Immature natural killer cell (primary cell): ENCODE measurements at regions not wholly inside any gene's neighbourhood (a gene's known extent, or its start where the extent isn't known, plus 50 kb on each side); places are given as distances from the start of the nearest gene placed in this dataset.

ENCODE experiments used
- DNase-seq, 3 donors: peaks; one replicate each; pipeline ENCODE4 v3.0.0; 2022; ENCODE audit warnings: mixed read lengths in 1 of 3
- H3K27ac Mint-ChIP-seq, 6 donors: one replicate each; pipeline ENCODE4 v1.8.0; 2020; ENCODE audit warnings: mixed read lengths in 6 of 6, mild to moderate bottlenecking in 5 of 6, inconsistent platforms in 4 of 6, moderate library complexity in 3 of 6
- H3K27me3 Mint-ChIP-seq, 3 donors: one replicate each; pipeline ENCODE4 v1.8.0; 2020 to 2021; ENCODE audit warnings: low read depth in 3 of 3, mild to moderate bottlenecking in 3 of 3, mixed read lengths in 3 of 3, moderate library complexity in 3 of 3, inconsistent platforms in 1 of 3
- H3K36me3 Mint-ChIP-seq, 3 donors: one replicate each; pipeline ENCODE4 v1.8.0; 2020; ENCODE audit warnings: mixed read lengths in 3 of 3, inconsistent platforms in 2 of 3, mild to moderate bottlenecking in 2 of 3
- H3K4me1 Mint-ChIP-seq, 2 donors: one replicate each; pipeline ENCODE4 v1.8.0; 2020; ENCODE audit warnings: inconsistent platforms in 2 of 2, mild to moderate bottlenecking in 2 of 2, mixed read lengths in 2 of 2, moderate library complexity in 1 of 2
- H3K4me3 Mint-ChIP-seq, 5 donors: one replicate each; pipeline ENCODE4 v1.8.0; 2020; ENCODE audit warnings: mild to moderate bottlenecking in 5 of 5, mixed read lengths in 5 of 5, inconsistent platforms in 3 of 5, moderate library complexity in 3 of 5
- H3K9me3 Mint-ChIP-seq, 6 donors: one replicate each; pipeline ENCODE4 v1.8.0; 2020; ENCODE audit warnings: mild to moderate bottlenecking in 6 of 6, mixed read lengths in 6 of 6, inconsistent platforms in 4 of 6, moderate library complexity in 3 of 6

DNA sequence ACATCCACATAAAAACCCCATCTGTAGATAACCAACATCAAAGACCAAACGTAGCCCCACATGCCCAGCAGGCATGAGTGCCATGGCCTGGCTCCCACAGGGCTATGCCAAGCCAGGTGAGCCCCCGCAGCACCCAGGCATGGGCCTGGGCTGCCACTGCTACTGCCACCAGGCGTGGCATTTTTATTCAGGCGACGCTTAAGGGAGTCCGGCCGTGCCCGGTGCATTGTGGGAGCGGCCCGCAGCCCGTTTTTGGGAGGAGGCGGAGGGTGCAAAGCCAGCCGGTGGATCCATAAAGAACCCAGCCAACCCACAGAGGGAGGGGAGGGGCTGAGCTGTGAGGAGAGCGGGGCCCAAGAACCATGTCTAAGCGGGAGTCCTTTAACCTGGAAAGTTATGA, 83.6 kb downstream of the XIST start:
- no peaks in the 10 kb centered on the region for H3K36me3 Mint-ChIP-seq
- no peak overlapping the region for H3K27ac Mint-ChIP-seq
- H3K4me3 Mint-ChIP-seq, result no peak overlapping the region
- peaks cover 0 to 3% (median 0%) of the 10 kb centered on the region in 6 donors for H3K9me3 Mint-ChIP-seq
- peaks cover 11 to 13% of the 10 kb centered on the region in 2 donors for H3K4me1 Mint-ChIP-seq
- H3K27me3 Mint-ChIP-seq, result peaks cover 0 to 22% (median 2%) of the 10 kb centered on the region in 3 donors
- DNase-seq, result no peak

DNA sequence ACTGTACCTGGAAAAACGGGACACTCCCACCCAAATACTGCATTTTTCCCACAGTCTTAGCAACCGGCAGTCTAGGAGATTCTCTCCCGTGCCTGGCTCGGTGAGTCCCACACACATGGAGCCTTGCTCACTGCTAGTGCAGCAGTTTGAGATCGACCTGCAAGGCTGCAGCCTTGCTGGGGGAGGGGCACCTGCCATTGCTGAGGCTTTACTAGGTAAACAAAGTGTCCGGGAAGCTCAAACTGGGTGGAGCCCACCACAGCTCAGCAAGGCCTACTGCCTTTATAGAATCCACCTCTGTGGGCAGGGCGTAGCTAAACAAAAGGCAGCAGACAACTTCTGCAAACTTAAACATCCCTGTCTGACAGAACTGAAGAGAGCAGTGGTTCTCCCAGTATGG, 84.4 kb downstream of the XIST start:
- H3K36me3 Mint-ChIP-seq, result no peaks in the 10 kb centered on the region
- peaks cover 11 to 13% of the 10 kb centered on the region in 2 donors for H3K4me1 Mint-ChIP-seq
- no peak for DNase-seq
- H3K27me3 Mint-ChIP-seq, result peaks cover 0 to 23% (median 0%) of the 10 kb centered on the region in 3 donors
- H3K4me3 Mint-ChIP-seq, result no peak overlapping the region
- no peak overlapping the region for H3K27ac Mint-ChIP-seq
- H3K9me3 Mint-ChIP-seq, result peaks cover 0 to 2% (median 0%) of the 10 kb centered on the region in 6 donors

DNA sequence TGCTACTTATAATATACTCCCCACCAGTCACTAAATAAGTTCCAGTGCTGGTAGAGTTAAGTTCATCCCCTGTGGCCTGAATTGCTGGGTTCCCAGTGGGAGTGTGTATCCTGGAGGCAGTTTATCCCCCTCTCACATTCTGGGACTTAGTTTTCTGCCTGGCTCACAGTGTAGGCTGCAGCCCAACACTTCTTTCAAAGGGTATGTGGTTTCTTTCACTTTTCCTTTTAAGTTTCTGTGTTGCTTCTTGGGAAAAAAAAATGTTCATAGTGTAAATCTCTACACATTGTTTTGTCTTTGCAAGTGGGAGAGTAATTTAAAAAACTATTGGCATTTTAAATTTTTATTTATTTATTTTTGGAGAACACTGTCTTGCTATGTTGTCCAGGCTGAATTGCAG, 85.5 kb downstream of the XIST start:
- no peak overlapping the region for H3K4me3 Mint-ChIP-seq
- peaks cover 11 to 13% of the 10 kb centered on the region in 2 donors for H3K4me1 Mint-ChIP-seq
- DNase-seq, result peak in 1 of 3 donors; percentile 0
- no peak overlapping the region for H3K27ac Mint-ChIP-seq
- no peaks in the 10 kb centered on the region for H3K36me3 Mint-ChIP-seq
- H3K9me3 Mint-ChIP-seq, result peaks cover 0 to 2% (median 0%) of the 10 kb centered on the region in 6 donors
- peaks cover 0 to 28% (median 4%) of the 10 kb centered on the region in 3 donors for H3K27me3 Mint-ChIP-seq

DNA sequence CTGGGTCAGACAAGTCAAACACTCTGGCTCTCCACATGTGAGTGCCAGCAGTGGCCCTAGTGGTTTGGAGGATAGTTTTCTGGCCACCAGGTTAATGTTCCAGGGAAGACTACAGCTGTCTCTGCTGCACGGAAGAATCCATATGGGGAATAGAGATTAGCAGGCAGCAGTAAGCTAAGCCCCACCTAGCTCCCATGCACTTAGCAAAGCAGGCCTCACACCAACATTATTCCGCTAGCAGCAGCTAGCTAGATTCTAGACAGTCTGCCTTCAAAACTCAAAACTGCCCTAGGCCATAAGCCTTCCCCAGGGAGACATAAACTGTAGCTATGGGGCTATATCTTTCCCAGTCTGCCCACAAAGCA, 86.1 kb downstream of the XIST start:
- no peak for DNase-seq
- Mint-ChIP-seq H3K27ac (no peak overlapping the region), H3K36me3 (no peaks in the 10 kb centered on the region), H3K4me1 (peaks cover 11 to 13% of the 10 kb centered on the region in 2 donors), H3K4me3 (no peak overlapping the region), H3K9me3 (no peaks in the 10 kb centered on the region), H3K27me3 (peaks cover 0 to 28% (median 4%) of the 10 kb centered on the region in 3 donors)

DNA sequence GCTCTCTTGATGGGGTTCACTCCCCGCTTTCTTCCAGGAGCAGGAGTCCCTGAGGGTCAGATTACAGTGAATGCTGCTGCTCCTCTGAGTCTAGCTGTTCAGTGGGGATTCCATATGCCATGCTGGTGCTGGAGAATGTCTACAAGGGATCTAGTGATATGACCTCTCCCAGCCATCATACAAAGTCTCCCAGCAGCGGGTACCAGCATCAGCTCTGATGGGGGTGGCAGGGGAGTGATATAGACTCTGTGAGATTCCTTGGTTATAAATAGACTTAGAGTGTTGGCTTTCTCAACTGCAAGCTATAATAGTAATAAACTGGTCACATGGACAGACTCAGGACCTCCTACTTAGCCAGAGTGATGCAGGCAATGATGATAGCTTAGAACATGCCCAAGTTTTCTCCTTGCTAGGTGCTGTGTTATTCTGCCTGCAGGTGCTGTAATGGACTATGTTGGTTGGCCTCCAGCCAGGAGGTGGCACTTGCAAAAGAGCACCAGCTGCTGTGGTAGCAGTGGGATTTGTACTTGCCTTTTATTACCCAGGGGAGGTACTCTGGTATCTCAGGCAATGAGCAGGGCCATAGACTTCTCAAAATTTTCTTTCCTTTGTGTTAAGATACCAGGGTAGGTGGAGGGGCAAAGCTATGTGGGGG, 86.6 kb downstream of the XIST start:
- peak overlapping the region in 1 of 6 donors; percentile 38 for H3K27ac Mint-ChIP-seq
- no peaks in the 10 kb centered on the region for H3K9me3 Mint-ChIP-seq
- DNase-seq, result no peak
- peaks cover 11 to 13% of the 10 kb centered on the region in 2 donors for H3K4me1 Mint-ChIP-seq
- no peaks in the 10 kb centered on the region for H3K36me3 Mint-ChIP-seq
- no peak overlapping the region for H3K4me3 Mint-ChIP-seq
- H3K27me3 Mint-ChIP-seq, result peaks cover 0 to 28% (median 4%) of the 10 kb centered on the region in 3 donors

DNA sequence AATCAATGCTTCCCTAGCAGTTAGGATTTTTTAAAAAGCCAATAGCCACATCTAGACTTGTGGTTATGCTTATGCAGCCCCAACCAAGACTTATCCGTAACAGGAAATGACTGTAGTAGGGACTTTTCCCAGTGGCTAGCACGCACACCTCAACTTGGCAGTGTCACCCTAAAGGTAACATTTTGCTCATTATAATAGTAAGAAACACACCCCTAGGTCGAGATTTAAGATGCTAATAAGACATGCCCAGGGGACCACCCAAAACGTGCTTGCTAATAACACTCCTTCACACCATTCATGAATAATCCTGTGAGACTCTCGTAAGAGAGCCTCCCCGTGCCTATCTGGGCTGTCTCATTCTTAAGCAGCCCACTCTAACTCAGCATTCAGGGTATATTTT, 94.3 kb downstream of the XIST start:
- Mint-ChIP-seq H3K27me3 (peaks cover 4 to 16% (median 16%) of the 10 kb centered on the region in 3 donors), H3K9me3 (no peaks in the 10 kb centered on the region), H3K36me3 (no peaks in the 10 kb centered on the region), H3K4me3 (no peak overlapping the region), H3K27ac (no peak overlapping the region), H3K4me1 (no peaks in the 10 kb centered on the region)
- no peak for DNase-seq
